ENCODE measurements at regions not wholly inside any gene's neighbourhood (a gene's known extent, or its start where the extent isn't known, plus 50 kb on each side); places are given as distances from the start of the nearest gene placed in this dataset.

- no peak overlapping the region for H3K9ac ChIP-seq (ENCODE audit: low read depth in 1 of 2, low read length in 2 of 2)
- H3K36me3 ChIP-seq (ENCODE audit: control insufficient read depth in 4 of 4, insufficient read depth in 3 of 4, low read depth in 1 of 4, low read length in 3 of 4): no peaks in the 10 kb centered on the region
- no peak for TF ChIP-seq JUND (IDR thresholded peaks at IDR 0.05)
- no peak for TF ChIP-seq SP1 (IDR thresholded peaks at IDR 0.05)
- TF ChIP-seq GABPA (IDR thresholded peaks at IDR 0.05 in 1 of 2, conservative IDR thresholded peaks at IDR 0.05 in 1 of 2): no peak
- TF ChIP-seq RAD21 (IDR thresholded peaks at IDR 0.05): no peak
- TF ChIP-seq CTCF (IDR thresholded peaks at IDR 0.05; ENCODE audit: low read depth, low read length, missing input control): no peak
- no peak for TF ChIP-seq FOXA2 (IDR thresholded peaks at IDR 0.05)
- TF ChIP-seq EGR1 (IDR thresholded peaks at IDR 0.05; ENCODE audit: low read depth in 2 of 2): no peak
- TF ChIP-seq TAF1 (conservative IDR thresholded peaks at IDR 0.05): no peak
- H3K9me3 ChIP-seq (ENCODE audit: control insufficient read depth in 4 of 4, low read length in 3 of 4): peaks cover 0 to 11% (median 1%) of the 10 kb centered on the region in 4 donors
- H3K4me3 ChIP-seq (ENCODE audit: low read depth in 1 of 3, low read length in 3 of 3): no peak overlapping the region
- H3K27me3 ChIP-seq (ENCODE audit: control insufficient read depth in 4 of 4, insufficient read depth in 4 of 4, low read length in 3 of 4): peaks cover 0 to 4% (median 0%) of the 10 kb centered on the region in 4 donors
- H3K27ac ChIP-seq (ENCODE audit: low read depth in 1 of 2, low read length in 2 of 2): no peak overlapping the region
- no peak for DNase-seq (ENCODE audit: low spot score)
- no peaks in the 10 kb centered on the region for H3K4me1 ChIP-seq (ENCODE audit: control insufficient read depth in 4 of 4, insufficient read depth in 4 of 4, low read length in 3 of 4)
These were observed 192.8 kb downstream of the SMIM20 start for GRCh38 chr4:26106776-26107175.

- Histone ChIP-seq H3K4me1 (ENCODE audit: control insufficient read depth in 4 of 4, insufficient read depth in 4 of 4, low read length in 3 of 4) (no peaks in the 10 kb centered on the region), H3K27me3 (ENCODE audit: control insufficient read depth in 4 of 4, insufficient read depth in 4 of 4, low read length in 3 of 4) (peaks cover 0 to 4% (median 0%) of the 10 kb centered on the region in 4 donors), H3K27ac (ENCODE audit: low read depth in 1 of 2, low read length in 2 of 2) (no peak overlapping the region), H3K4me3 (ENCODE audit: low read depth in 1 of 3, low read length in 3 of 3) (no peak overlapping the region), H3K9ac (ENCODE audit: low read depth in 1 of 2, low read length in 2 of 2) (no peak overlapping the region), H3K36me3 (ENCODE audit: control insufficient read depth in 4 of 4, insufficient read depth in 3 of 4, low read depth in 1 of 4, low read length in 3 of 4) (no peaks in the 10 kb centered on the region), H3K9me3 (ENCODE audit: control insufficient read depth in 4 of 4, low read length in 3 of 4) (peaks cover 2 to 19% (median 4%) of the 10 kb centered on the region in 4 donors)
- WGBS: 50% methylated on average over 2 of the region's 2 CpGs
- TF ChIP-seq RXRA (IDR thresholded peaks at IDR 0.05): no peak
- no peak for TF ChIP-seq CTCF (IDR thresholded peaks at IDR 0.05; ENCODE audit: low read depth, low read length, missing input control)
- TF ChIP-seq JUND (IDR thresholded peaks at IDR 0.05): no peak
- no peak for TF ChIP-seq EGR1 (IDR thresholded peaks at IDR 0.05; ENCODE audit: low read depth in 2 of 2)
- no peak for TF ChIP-seq ATF3 (IDR thresholded peaks at IDR 0.05)
- no peak for TF ChIP-seq NR2F2 (IDR thresholded peaks at IDR 0.05)
- no peak for TF ChIP-seq YY1 (IDR thresholded peaks at IDR 0.05)
- no peak for TF ChIP-seq FOXA1 (IDR thresholded peaks at IDR 0.05)
- TF ChIP-seq GABPA (IDR thresholded peaks at IDR 0.05 in 1 of 2, conservative IDR thresholded peaks at IDR 0.05 in 1 of 2): no peak
- TF ChIP-seq, protein P1, sequence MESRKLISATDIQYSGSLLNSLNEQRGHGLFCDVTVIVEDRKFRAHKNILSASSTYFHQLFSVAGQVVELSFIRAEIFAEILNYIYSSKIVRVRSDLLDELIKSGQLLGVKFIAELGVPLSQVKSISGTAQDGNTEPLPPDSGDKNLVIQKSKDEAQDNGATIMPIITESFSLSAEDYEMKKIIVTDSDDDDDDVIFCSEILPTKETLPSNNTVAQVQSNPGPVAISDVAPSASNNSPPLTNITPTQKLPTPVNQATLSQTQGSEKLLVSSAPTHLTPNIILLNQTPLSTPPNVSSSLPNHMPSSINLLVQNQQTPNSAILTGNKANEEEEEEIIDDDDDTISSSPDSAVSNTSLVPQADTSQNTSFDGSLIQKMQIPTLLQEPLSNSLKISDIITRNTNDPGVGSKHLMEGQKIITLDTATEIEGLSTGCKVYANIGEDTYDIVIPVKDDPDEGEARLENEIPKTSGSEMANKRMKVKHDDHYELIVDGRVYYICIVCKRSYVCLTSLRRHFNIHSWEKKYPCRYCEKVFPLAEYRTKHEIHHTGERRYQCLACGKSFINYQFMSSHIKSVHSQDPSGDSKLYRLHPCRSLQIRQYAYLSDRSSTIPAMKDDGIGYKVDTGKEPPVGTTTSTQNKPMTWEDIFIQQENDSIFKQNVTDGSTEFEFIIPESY (IDR thresholded peaks at IDR 0.05): no peak
- TF ChIP-seq, protein P2, sequence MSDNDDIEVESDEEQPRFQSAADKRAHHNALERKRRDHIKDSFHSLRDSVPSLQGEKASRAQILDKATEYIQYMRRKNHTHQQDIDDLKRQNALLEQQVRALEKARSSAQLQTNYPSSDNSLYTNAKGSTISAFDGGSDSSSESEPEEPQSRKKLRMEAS (IDR thresholded peaks at IDR 0.05): no peak
- no peak for TF ChIP-seq HNF4G (IDR thresholded peaks at IDR 0.05)
- TF ChIP-seq HNF4A (conservative IDR thresholded peaks at IDR 0.05): no peak
- TF ChIP-seq, protein P3, sequence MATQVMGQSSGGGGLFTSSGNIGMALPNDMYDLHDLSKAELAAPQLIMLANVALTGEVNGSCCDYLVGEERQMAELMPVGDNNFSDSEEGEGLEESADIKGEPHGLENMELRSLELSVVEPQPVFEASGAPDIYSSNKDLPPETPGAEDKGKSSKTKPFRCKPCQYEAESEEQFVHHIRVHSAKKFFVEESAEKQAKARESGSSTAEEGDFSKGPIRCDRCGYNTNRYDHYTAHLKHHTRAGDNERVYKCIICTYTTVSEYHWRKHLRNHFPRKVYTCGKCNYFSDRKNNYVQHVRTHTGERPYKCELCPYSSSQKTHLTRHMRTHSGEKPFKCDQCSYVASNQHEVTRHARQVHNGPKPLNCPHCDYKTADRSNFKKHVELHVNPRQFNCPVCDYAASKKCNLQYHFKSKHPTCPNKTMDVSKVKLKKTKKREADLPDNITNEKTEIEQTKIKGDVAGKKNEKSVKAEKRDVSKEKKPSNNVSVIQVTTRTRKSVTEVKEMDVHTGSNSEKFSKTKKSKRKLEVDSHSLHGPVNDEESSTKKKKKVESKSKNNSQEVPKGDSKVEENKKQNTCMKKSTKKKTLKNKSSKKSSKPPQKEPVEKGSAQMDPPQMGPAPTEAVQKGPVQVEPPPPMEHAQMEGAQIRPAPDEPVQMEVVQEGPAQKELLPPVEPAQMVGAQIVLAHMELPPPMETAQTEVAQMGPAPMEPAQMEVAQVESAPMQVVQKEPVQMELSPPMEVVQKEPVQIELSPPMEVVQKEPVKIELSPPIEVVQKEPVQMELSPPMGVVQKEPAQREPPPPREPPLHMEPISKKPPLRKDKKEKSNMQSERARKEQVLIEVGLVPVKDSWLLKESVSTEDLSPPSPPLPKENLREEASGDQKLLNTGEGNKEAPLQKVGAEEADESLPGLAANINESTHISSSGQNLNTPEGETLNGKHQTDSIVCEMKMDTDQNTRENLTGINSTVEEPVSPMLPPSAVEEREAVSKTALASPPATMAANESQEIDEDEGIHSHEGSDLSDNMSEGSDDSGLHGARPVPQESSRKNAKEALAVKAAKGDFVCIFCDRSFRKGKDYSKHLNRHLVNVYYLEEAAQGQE (IDR thresholded peaks at IDR 0.05): no peak
- no peak for TF ChIP-seq TAF1 (conservative IDR thresholded peaks at IDR 0.05)
- no peak for TF ChIP-seq FOXA2 (IDR thresholded peaks at IDR 0.05)
- no peak for DNase-seq (ENCODE audit: low spot score)
These were observed 194.0 kb downstream of the SMIM20 start for GRCh38 chr4:26108054-26108453.

Data from liver (tissue), 8 donors.